ENCODE measurements at regions not wholly inside any gene's neighbourhood (a gene's known extent, or its start where the extent isn't known, plus 50 kb on each side); places are given as distances from the start of the nearest gene placed in this dataset.

- TF ChIP-seq CTCF (IDR thresholded peaks at IDR 0.05; ENCODE audit: insufficient read depth, low read length, poor library complexity, severe bottlenecking) (no peak), EZH2phosphoT487 (conservative IDR thresholded peaks at IDR 0.05; ENCODE audit: low read length) (no peak)
Measured at GRCh38 chr22:47597041-47597440, 834.6 kb downstream of the TBC1D22A start.
